ENCODE measurements at regions not wholly inside any gene's neighbourhood (a gene's known extent, or its start where the extent isn't known, plus 50 kb on each side); places are given as distances from the start of the nearest gene placed in this dataset.

- DNase-seq: no peak
- TF ChIP-seq CTCF (IDR thresholded peaks at IDR 0.05; ENCODE audit: insufficient read depth in 1 of 2, low read depth in 1 of 2, low read length in 1 of 2, severe bottlenecking in 1 of 2, unreplicated experiment in 1 of 2): no peak
- Mint-ChIP-seq H3K4me3 (ENCODE audit: unreplicated experiment) (no peak overlapping the region), H3K27ac (ENCODE audit: unreplicated experiment) (no peak overlapping the region), H3K27me3 (ENCODE audit: insufficient read depth, unreplicated experiment) (peaks cover 7% of the 10 kb centered on the region), H3K9me3 (ENCODE audit: unreplicated experiment) (no peaks in the 10 kb centered on the region), H3K36me3 (ENCODE audit: insufficient read depth, unreplicated experiment) (no peaks in the 10 kb centered on the region), H3K4me1 (ENCODE audit: low read depth, unreplicated experiment) (no peaks in the 10 kb centered on the region)
- Histone ChIP-seq H3K4me1 (no peaks in the 10 kb centered on the region), H3K27me3 (replicated peaks; ENCODE audit: control insufficient read depth, insufficient read depth, low read length) (no peaks in the 10 kb centered on the region), H3K4me3 (ENCODE audit: low read depth, low read length) (no peak overlapping the region), H3K36me3 (ENCODE audit: control insufficient read depth, insufficient read depth, low read length) (no peaks in the 10 kb centered on the region), H3K9me3 (no peaks in the 10 kb centered on the region)
- ChIA-PET CTCF (no interaction called here), POLR2A (no interaction called here)
- BruUV-seq (replicated peaks): no TSS peak
- intact Hi-C loops (cut with micrococcal nuclease; ENCODE audit: unreplicated experiment): no loop called here
Observed at GRCh38 chr20:52630138-52630537, 342.0 kb upstream of the TSHZ2 start.

- H3K27me3 Mint-ChIP-seq (ENCODE audit: insufficient read depth, unreplicated experiment): peaks cover 13% of the 10 kb centered on the region
- no peak for DNase-seq
- H3K27ac Mint-ChIP-seq (ENCODE audit: unreplicated experiment): no peak overlapping the region
- CTCF ChIA-PET: no interaction called here
- intact Hi-C loops (cut with micrococcal nuclease; ENCODE audit: unreplicated experiment): no loop called here
- H3K4me3 Mint-ChIP-seq (ENCODE audit: unreplicated experiment): no peak overlapping the region
- TF ChIP-seq CTCF (IDR thresholded peaks at IDR 0.05; ENCODE audit: insufficient read depth in 1 of 2, low read depth in 1 of 2, low read length in 1 of 2, severe bottlenecking in 1 of 2, unreplicated experiment in 1 of 2): no peak
- no peak overlapping the region for H3K4me3 ChIP-seq (ENCODE audit: low read depth, low read length)
- H3K9me3 Mint-ChIP-seq (ENCODE audit: unreplicated experiment): no peaks in the 10 kb centered on the region
- no peaks in the 10 kb centered on the region for H3K4me1 ChIP-seq
- no peaks in the 10 kb centered on the region for H3K9me3 ChIP-seq
- no TSS peak for BruUV-seq (replicated peaks)
- no peaks in the 10 kb centered on the region for H3K36me3 ChIP-seq (ENCODE audit: control insufficient read depth, insufficient read depth, low read length)
- no peaks in the 10 kb centered on the region for H3K36me3 Mint-ChIP-seq (ENCODE audit: insufficient read depth, unreplicated experiment)
- H3K4me1 Mint-ChIP-seq (ENCODE audit: low read depth, unreplicated experiment): no peaks in the 10 kb centered on the region
- POLR2A ChIA-PET: no interaction called here
- H3K27me3 ChIP-seq (replicated peaks; ENCODE audit: control insufficient read depth, insufficient read depth, low read length): no peaks in the 10 kb centered on the region
Observed at GRCh38 chr20:52624281-52624680, 347.9 kb upstream of the TSHZ2 start.

- no peaks in the 10 kb centered on the region for H3K36me3 ChIP-seq (ENCODE audit: control insufficient read depth, insufficient read depth, low read length)
- no peak overlapping the region for H3K4me3 Mint-ChIP-seq (ENCODE audit: unreplicated experiment)
- no peaks in the 10 kb centered on the region for H3K9me3 ChIP-seq
- no peaks in the 10 kb centered on the region for H3K36me3 Mint-ChIP-seq (ENCODE audit: insufficient read depth, unreplicated experiment)
- H3K4me3 ChIP-seq (ENCODE audit: low read depth, low read length): no peak overlapping the region
- ChIA-PET CTCF (no interaction called here), POLR2A (no interaction called here)
- DNase-seq: no peak
- TF ChIP-seq CTCF (IDR thresholded peaks at IDR 0.05; ENCODE audit: insufficient read depth in 1 of 2, low read depth in 1 of 2, low read length in 1 of 2, severe bottlenecking in 1 of 2, unreplicated experiment in 1 of 2): no peak
- H3K9me3 Mint-ChIP-seq (ENCODE audit: unreplicated experiment): no peaks in the 10 kb centered on the region
- intact Hi-C loops (cut with micrococcal nuclease; ENCODE audit: unreplicated experiment): no loop called here
- H3K27ac Mint-ChIP-seq (ENCODE audit: unreplicated experiment): no peak overlapping the region
- H3K4me1 ChIP-seq: no peaks in the 10 kb centered on the region
- peaks cover 15% of the 10 kb centered on the region for H3K27me3 Mint-ChIP-seq (ENCODE audit: insufficient read depth, unreplicated experiment)
- H3K27me3 ChIP-seq (replicated peaks; ENCODE audit: control insufficient read depth, insufficient read depth, low read length): 0 out of 2 replicates have a peak, but pooled peaks cover 1% of the 10 kb centered on the region
- no peaks in the 10 kb centered on the region for H3K4me1 Mint-ChIP-seq (ENCODE audit: low read depth, unreplicated experiment)
- no TSS peak for BruUV-seq (replicated peaks)
Observed at GRCh38 chr20:52622081-52622480, 350.1 kb upstream of the TSHZ2 start.
